Gastrocnemius medialis (tissue), 4 donors: ENCODE measurements at regions not wholly inside any gene's neighbourhood (a gene's known extent, or its start where the extent isn't known, plus 50 kb on each side); places are given as distances from the start of the nearest gene placed in this dataset.

ENCODE experiments used
- ATAC-seq, 2 donors: fragments of 150-250 bp; one replicate each; pipeline ENCODE4 v1.9.1; 2016
- DNase-seq, 2 donors: peaks; one replicate each; pipeline ENCODE4 v3.0.0-alpha.2; 2019
- H3K27ac ChIP-seq, 4 donors: fragments of 200-600 bp; sonication (generic); 1 replicate in 1 of 4; 2 replicates in 3 of 4; pipeline ENCODE4 v1.5.1; 2016 to 2018; ENCODE audit warnings: mild to moderate bottlenecking in 2 of 4, moderate library complexity in 1 of 4
- H3K27me3 ChIP-seq, 3 donors: fragments of 200-600 bp; sonication (generic) in 2 of 3; 1 replicate in 1 of 3; 2 replicates in 2 of 3; pipeline versions ENCODE4 v1.5.1 to v1.6.0; 2016 to 2019; ENCODE audit warnings: mild to moderate bottlenecking in 1 of 3, moderate library complexity in 1 of 3
- H3K36me3 ChIP-seq, 2 donors: fragments of 200-600 bp; sonication (generic) in 1 of 2; one replicate each; pipeline ENCODE4 v1.5.1; 2017 to 2018
- H3K4me1 ChIP-seq, 2 donors: fragments of 200-600 bp; sonication (generic) in 1 of 2; one replicate each; pipeline ENCODE4 v1.5.1; 2016 to 2017; ENCODE audit warnings: mild to moderate bottlenecking in 2 of 2
- H3K4me3 ChIP-seq, 4 donors: fragments of 200-600 bp; sonication (generic) in 3 of 4; 1 replicate in 1 of 4; 2 replicates in 3 of 4; pipeline ENCODE4 v1.5.1; 2016 to 2019; ENCODE audit warnings: mild to moderate bottlenecking in 2 of 4
- H3K9me3 ChIP-seq, 3 donors: fragments of 200-600 bp; sonication (generic) in 2 of 3; 1 replicate in 1 of 3; 2 replicates in 2 of 3; pipeline ENCODE4 v1.5.1; 2016 to 2019
- CTCF ChIP-seq, 5 experiments: fragments of 450-650 bp in 3 of 5; fragments of 200-600 bp in 2 of 5; sonication (generic) in 2 of 5; IDR thresholded peaks in 4 of 5; conservative IDR thresholded peaks in 1 of 5; 1 replicate in 4 of 5; 2 replicates in 1 of 5; pipeline ENCODE4 v1.5.1; 2016 to 2019; ENCODE audit warnings: antibody characterized with exemption in 5 of 5, mild to moderate bottlenecking in 3 of 5, moderate library complexity in 3 of 5
- POLR2A ChIP-seq, 2 donors: fragments of 450-650 bp; IDR thresholded peaks; one replicate each; pipeline ENCODE4 v1.6.1; 2017; ENCODE audit warnings: antibody characterized with exemption in 2 of 2, mild to moderate bottlenecking in 2 of 2, moderate library complexity in 2 of 2
- in situ Hi-C, 4 donors: fragments of 200-750 bp; cut with MboI; loops; one replicate each; pipeline versions ENCODE4 v1.15.0 to v1.8.0; 2017; ENCODE audit warnings: low sequenced_read_pairs in 4 of 4
- intact Hi-C: fragments of 100-400 bp; cut with DNase I; formaldehyde crosslinking; loops from one replicate; pipeline ENCODE4 v1.15.1; 2023; ENCODE audit warnings: low total_unique reads

GRCh38 chr3:74129611-74130010, 484.8 kb downstream of the CNTN3 start:
- H3K9me3 ChIP-seq = no peaks in the 10 kb centered on the region
- ATAC-seq (no peak), DNase-seq (no peak)
- in situ Hi-C loops = no loop called here
- TF ChIP-seq CTCF (IDR thresholded peaks at IDR 0.05 in 4 of 5, conservative IDR thresholded peaks at IDR 0.05 in 1 of 5) (no peak), POLR2A (IDR thresholded peaks at IDR 0.05) (no peak)
- H3K4me1 ChIP-seq = no peaks in the 10 kb centered on the region
- intact Hi-C loops = no loop called here
- H3K27ac ChIP-seq = no peak overlapping the region
- H3K27me3 ChIP-seq = no peaks in the 10 kb centered on the region
- H3K36me3 ChIP-seq = no peaks in the 10 kb centered on the region
- H3K4me3 ChIP-seq = no peak overlapping the region

GRCh38 chr3:74129056-74129455, 485.4 kb downstream of the CNTN3 start:
- TF ChIP-seq POLR2A (IDR thresholded peaks at IDR 0.05) = no peak
- TF ChIP-seq CTCF (IDR thresholded peaks at IDR 0.05 in 4 of 5, conservative IDR thresholded peaks at IDR 0.05 in 1 of 5) = no peak
- intact Hi-C loops = no loop called here
- no peak for DNase-seq
- no peaks in the 10 kb centered on the region for H3K36me3 ChIP-seq
- no peak overlapping the region for H3K27ac ChIP-seq
- H3K9me3 ChIP-seq = no peaks in the 10 kb centered on the region
- H3K4me3 ChIP-seq = no peak overlapping the region
- no peak for ATAC-seq
- in situ Hi-C loops = no loop called here
- H3K27me3 ChIP-seq = no peaks in the 10 kb centered on the region
- no peaks in the 10 kb centered on the region for H3K4me1 ChIP-seq

- TF ChIP-seq POLR2A (IDR thresholded peaks at IDR 0.05) (no peak), CTCF (IDR thresholded peaks at IDR 0.05 in 4 of 5, conservative IDR thresholded peaks at IDR 0.05 in 1 of 5) (no peak)
- in situ Hi-C loops = no loop called here
These were observed 487.2 kb downstream of the CNTN3 start for GRCh38 chr3:74127256-74127655.

GRCh38 chr3:74124782-74125181, 489.7 kb downstream of the CNTN3 start:
- Histone ChIP-seq H3K4me3 (no peak overlapping the region), H3K27ac (no peak overlapping the region), H3K27me3 (no peaks in the 10 kb centered on the region), H3K9me3 (no peaks in the 10 kb centered on the region), H3K36me3 (no peaks in the 10 kb centered on the region), H3K4me1 (no peaks in the 10 kb centered on the region)
- no peak for TF ChIP-seq CTCF (IDR thresholded peaks at IDR 0.05 in 4 of 5, conservative IDR thresholded peaks at IDR 0.05 in 1 of 5)
- no peak for TF ChIP-seq POLR2A (IDR thresholded peaks at IDR 0.05)
- in situ Hi-C loops (no loop called here), intact Hi-C loops (no loop called here)
- DNase-seq = no peak
- no peak for ATAC-seq

More at GRCh38 chr3:74127256-74127655, 487.2 kb downstream of the CNTN3 start:
- Histone ChIP-seq H3K27me3 (no peaks in the 10 kb centered on the region), H3K27ac (no peak overlapping the region), H3K4me1 (no peaks in the 10 kb centered on the region), H3K36me3 (no peaks in the 10 kb centered on the region), H3K4me3 (no peak overlapping the region), H3K9me3 (no peaks in the 10 kb centered on the region)
- intact Hi-C loops = no loop called here
- ATAC-seq (no peak), DNase-seq (no peak)

- ATAC-seq = no peak
- no peak for TF ChIP-seq CTCF (IDR thresholded peaks at IDR 0.05 in 4 of 5, conservative IDR thresholded peaks at IDR 0.05 in 1 of 5)
- no peak for TF ChIP-seq POLR2A (IDR thresholded peaks at IDR 0.05)
- intact Hi-C loops (no loop called here), in situ Hi-C loops (no loop called here)
- H3K27ac ChIP-seq = no peak overlapping the region
- no peaks in the 10 kb centered on the region for H3K36me3 ChIP-seq
- H3K4me1 ChIP-seq = no peaks in the 10 kb centered on the region
- no peaks in the 10 kb centered on the region for H3K27me3 ChIP-seq
- DNase-seq = no peak
- no peak overlapping the region for H3K4me3 ChIP-seq
- H3K9me3 ChIP-seq = no peaks in the 10 kb centered on the region
These were observed 492.2 kb downstream of the CNTN3 start for GRCh38 chr3:74122281-74122680.
